Retinal pigment epithelial cell (primary cell): ENCODE measurements at regions not wholly inside any gene's neighbourhood (a gene's known extent, or its start where the extent isn't known, plus 50 kb on each side); places are given as distances from the start of the nearest gene placed in this dataset.
"Not testable (repeated sequence)": the region's sequence is repeated elsewhere in the genome, so short reads cannot be mapped to it uniquely, and the experiment has no call there.

ENCODE experiments used
- DNase-seq: peaks from one replicate; pipeline ENCODE4 v3.0.0-alpha.2; 2010; ENCODE audit warnings: low read depth
- H3K4me3 ChIP-seq: 2 replicates; pipeline ENCODE4 v1.5.1; 2011; ENCODE audit warnings: mild to moderate bottlenecking, low read length, control low read depth, moderate library complexity
- TF ChIP-seq, protein P1 (sequence below): conservative IDR thresholded peaks from 2 replicates; pipeline ENCODE4 v1.5.1; 2011; ENCODE audit warnings: low read depth, low read length, control low read depth, inconsistent platforms

DNA sequence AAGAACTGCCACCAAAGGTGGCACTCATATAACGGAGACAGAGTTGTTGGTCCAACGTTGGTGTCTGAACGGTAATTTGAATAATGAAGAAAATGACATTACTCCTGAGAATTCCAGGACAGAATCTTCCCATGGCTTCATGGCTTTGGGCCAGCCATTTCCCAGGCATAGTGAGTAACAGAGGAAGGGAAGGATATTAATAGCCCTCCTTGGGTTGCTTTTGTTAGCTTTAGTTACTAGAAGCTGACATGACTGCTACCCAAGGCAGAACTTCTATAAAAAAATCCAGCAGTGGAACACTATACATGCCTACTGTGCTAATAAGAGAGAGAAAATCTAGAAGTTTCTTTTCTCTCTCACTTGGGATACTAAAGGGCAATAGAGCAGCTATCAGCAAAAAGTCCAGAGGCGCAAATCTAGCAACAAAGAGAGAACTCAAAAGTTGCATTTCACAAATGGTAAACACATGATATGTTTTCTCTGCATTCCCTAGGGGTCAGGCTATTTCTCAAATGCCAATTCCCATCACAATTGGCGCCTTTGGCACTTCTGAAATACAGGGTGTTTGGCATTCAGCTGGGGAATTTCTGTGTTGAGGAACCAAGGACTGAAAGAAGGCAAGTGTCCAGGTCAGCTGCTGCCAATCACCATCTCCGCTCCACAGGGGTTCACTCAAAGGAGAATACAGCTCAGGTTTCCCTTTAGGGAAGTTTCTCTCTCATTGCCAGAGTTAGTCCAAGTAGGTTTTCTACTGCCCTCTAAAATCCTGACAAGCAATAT is 160.8 kb upstream of the KYNU start:
- no peak overlapping the region for H3K4me3 ChIP-seq
- peak; percentile 20 for DNase-seq
- TF ChIP-seq, protein P1, sequence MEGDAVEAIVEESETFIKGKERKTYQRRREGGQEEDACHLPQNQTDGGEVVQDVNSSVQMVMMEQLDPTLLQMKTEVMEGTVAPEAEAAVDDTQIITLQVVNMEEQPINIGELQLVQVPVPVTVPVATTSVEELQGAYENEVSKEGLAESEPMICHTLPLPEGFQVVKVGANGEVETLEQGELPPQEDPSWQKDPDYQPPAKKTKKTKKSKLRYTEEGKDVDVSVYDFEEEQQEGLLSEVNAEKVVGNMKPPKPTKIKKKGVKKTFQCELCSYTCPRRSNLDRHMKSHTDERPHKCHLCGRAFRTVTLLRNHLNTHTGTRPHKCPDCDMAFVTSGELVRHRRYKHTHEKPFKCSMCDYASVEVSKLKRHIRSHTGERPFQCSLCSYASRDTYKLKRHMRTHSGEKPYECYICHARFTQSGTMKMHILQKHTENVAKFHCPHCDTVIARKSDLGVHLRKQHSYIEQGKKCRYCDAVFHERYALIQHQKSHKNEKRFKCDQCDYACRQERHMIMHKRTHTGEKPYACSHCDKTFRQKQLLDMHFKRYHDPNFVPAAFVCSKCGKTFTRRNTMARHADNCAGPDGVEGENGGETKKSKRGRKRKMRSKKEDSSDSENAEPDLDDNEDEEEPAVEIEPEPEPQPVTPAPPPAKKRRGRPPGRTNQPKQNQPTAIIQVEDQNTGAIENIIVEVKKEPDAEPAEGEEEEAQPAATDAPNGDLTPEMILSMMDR, result no peak

DNA sequence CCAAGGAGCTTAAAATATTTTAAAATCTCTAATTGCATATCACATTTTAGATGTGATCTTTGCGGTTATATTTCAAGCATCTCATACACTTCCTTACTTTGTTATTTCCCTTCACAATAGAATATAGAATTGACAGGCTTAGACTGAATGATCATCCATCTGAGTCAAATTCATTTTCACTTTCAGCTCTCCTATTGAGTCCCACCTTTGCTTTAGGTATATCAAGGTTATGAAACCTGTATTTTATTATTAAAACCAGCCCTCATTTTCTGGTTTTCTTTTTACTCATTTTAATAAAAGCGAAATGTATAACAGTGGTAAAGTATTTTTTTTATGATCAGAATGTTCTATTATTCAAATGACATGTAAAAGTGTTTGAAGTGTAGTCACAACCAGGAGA is 162.9 kb upstream of the KYNU start:
- TF ChIP-seq, protein P1, result no peak
- no peak for DNase-seq
- no peak overlapping the region for H3K4me3 ChIP-seq

GRCh38 chr2:142710336-142710735 is 167.1 kb upstream of the KYNU start:
- no peak overlapping the region for H3K4me3 ChIP-seq
- TF ChIP-seq, protein P1, result no peak
- DNase-seq, result no peak

DNA sequence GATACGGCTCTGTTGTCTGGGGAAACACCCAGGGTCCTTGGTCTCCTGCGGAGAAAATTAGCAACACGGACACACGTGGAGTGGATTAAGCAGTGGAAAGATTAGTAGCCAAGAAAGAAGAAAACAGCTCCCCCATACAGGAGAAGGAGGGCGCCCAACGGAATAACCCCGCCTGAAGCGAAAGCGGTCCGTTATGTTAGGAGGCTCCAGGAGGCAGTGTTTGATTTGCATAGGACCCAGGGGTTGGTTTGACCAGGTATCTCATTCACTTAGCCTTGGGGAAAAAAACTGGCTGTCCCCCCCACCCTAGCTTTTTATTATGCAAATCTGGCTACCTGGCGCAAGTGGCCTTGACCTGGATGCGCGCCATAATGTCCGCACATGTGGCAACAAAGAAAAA is 170.1 kb upstream of the KYNU start:
- no peak for DNase-seq
- TF ChIP-seq, protein P1, result no peak
- no peak overlapping the region for H3K4me3 ChIP-seq

DNA sequence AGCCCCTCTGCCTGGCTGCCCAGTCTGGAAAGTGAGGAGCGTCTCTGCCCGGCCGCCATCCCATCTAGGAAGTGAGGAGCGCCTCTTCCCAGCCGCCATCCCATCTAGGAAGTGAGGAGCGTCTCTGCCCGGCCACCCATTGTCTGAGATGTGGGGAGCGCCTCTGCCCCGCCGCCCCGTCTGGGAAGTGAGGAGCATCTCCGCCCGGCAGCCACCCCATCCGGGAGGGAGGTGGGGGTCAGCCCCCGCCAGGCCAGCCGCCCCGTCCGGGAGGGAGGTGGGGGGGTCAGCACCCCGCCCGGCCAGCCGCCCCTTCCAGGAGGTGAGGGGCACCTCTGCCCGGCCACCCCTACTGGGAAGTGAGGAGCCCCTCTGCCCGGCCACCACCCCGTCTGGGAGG is 175.1 kb upstream of the KYNU start:
- not testable (repeated sequence) for DNase-seq, H3K4me3 ChIP-seq

- not testable (repeated sequence) for DNase-seq, H3K4me3 ChIP-seq
Observed at GRCh38 chr2:142695350-142696257, 181.9 kb upstream of the KYNU start.

- DNase-seq, result no peak
- TF ChIP-seq, protein P1, result no peak
Observed at GRCh38 chr2:142694282-142694681, 183.2 kb upstream of the KYNU start.

More at GRCh38 chr2:142694282-142694681, 183.2 kb upstream of the KYNU start:
- no peak overlapping the region for H3K4me3 ChIP-seq
